NCI-H446 treated with DMSO at 0.1 percent for 48 hours (cell line): ENCODE measurements at regions not wholly inside any gene's neighbourhood (a gene's known extent, or its start where the extent isn't known, plus 50 kb on each side); places are given as distances from the start of the nearest gene placed in this dataset.

Source experiments
- DNase-seq: peaks from one replicate; lab custom pipeline; 2025; lab: John Stamatoyannopoulos, UW

GRCh38 chr16:54724346-54724925 lies 206.2 kb upstream of the IRX5 start:
- DNase-seq, result no peak

GRCh38 chr16:54722210-54722676 lies 208.4 kb upstream of the IRX5 start:
- DNase-seq, result no peak

GRCh38 chr16:54720259-54720658 lies 210.4 kb upstream of the IRX5 start:
- DNase-seq, result no peak

GRCh38 chr16:54719624-54720023 lies 211.0 kb upstream of the IRX5 start:
- DNase-seq, result no peak

GRCh38 chr16:54718376-54718775 lies 212.3 kb upstream of the IRX5 start:
- DNase-seq, result no peak

GRCh38 chr16:54715011-54715410 lies 215.7 kb upstream of the IRX5 start:
- no peak for DNase-seq

- DNase-seq, result no peak
These were observed 217.8 kb upstream of the IRX5 start for GRCh38 chr16:54712866-54713265.

GRCh38 chr16:54707813-54708212 lies 222.9 kb upstream of the IRX5 start:
- no peak for DNase-seq

- no peak for DNase-seq
These were observed 224.3 kb upstream of the IRX5 start for GRCh38 chr16:54706406-54706805.

- no peak for DNase-seq
These were observed 227.3 kb upstream of the IRX5 start for GRCh38 chr16:54703339-54703738.

- no peak for DNase-seq
These were observed 231.0 kb upstream of the IRX5 start for GRCh38 chr16:54699656-54700055.

GRCh38 chr16:54697677-54698076 lies 233.0 kb upstream of the IRX5 start:
- DNase-seq, result no peak

GRCh38 chr16:54696970-54697369 lies 233.7 kb upstream of the IRX5 start:
- DNase-seq, result no peak

- DNase-seq, result no peak
These were observed 234.1 kb upstream of the IRX5 start for GRCh38 chr16:54696522-54696921.

- DNase-seq, result no peak
These were observed 236.0 kb upstream of the IRX5 start for GRCh38 chr16:54694651-54695050.

GRCh38 chr16:54693864-54694263 lies 236.8 kb upstream of the IRX5 start:
- no peak for DNase-seq

- no peak for DNase-seq
These were observed 240.0 kb upstream of the IRX5 start for GRCh38 chr16:54690710-54691109.

- no peak for DNase-seq
These were observed 240.4 kb upstream of the IRX5 start for GRCh38 chr16:54690306-54690705.

GRCh38 chr16:54689072-54689865 lies 241.4 kb upstream of the IRX5 start:
- DNase-seq, result no peak

- no peak for DNase-seq
These were observed 242.3 kb upstream of the IRX5 start for GRCh38 chr16:54688339-54688738.

GRCh38 chr16:54687043-54687899 lies 243.4 kb upstream of the IRX5 start:
- DNase-seq, result no peak

GRCh38 chr16:54685682-54686081 lies 245.0 kb upstream of the IRX5 start:
- DNase-seq, result no peak

GRCh38 chr16:54679531-54679930 lies 251.1 kb upstream of the IRX5 start:
- DNase-seq, result no peak
